Fibroblast of pulmonary artery (primary cell): ENCODE measurements at regions not wholly inside any gene's neighbourhood (a gene's known extent, or its start where the extent isn't known, plus 50 kb on each side); places are given as distances from the start of the nearest gene placed in this dataset.
"Not testable (repeated sequence)": the region's sequence is repeated elsewhere in the genome, so short reads cannot be mapped to it uniquely, and the experiment has no call there.

ENCODE experiments used
- DNase-seq: peaks from one replicate; pipeline ENCODE4 v3.0.0-alpha.2; 2010; ENCODE audit warnings: low read depth
- H3K4me3 ChIP-seq: replicated peaks from 2 replicates; pipeline ENCODE4 v1.5.1; 2011; ENCODE audit warnings: low read depth, mild to moderate bottlenecking, control low read depth, low read length, moderate library complexity
- TF ChIP-seq, protein P1 (sequence below): IDR thresholded peaks from 2 replicates; pipeline ENCODE4 v1.5.1; 2011; ENCODE audit warnings: mild to moderate bottlenecking, control low read depth, low read length, inconsistent platforms; ENCODE audit errors: missing control alignments

DNA sequence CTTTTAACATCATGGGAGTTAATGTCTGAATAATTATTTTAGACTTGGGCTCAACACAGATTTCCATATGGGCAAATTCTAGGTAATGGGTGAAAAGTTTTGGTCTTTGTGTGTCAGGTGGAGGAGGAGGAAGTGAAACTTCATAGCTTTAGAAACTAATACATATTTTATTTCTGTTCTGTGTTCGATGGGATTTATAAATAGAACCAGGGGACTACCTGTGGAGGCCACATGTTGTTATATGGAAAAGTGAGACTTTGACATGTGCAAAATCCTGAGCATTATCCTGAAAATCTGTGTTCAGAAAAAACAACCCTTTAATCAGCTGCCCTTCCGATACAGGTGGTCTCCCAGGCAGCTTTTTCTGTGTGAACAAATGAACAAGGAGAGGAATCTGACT, 209.5 kb downstream of the SOX2 start:
- H3K4me3 ChIP-seq: no peak overlapping the region
- DNase-seq: no peak
- TF ChIP-seq, protein P1, sequence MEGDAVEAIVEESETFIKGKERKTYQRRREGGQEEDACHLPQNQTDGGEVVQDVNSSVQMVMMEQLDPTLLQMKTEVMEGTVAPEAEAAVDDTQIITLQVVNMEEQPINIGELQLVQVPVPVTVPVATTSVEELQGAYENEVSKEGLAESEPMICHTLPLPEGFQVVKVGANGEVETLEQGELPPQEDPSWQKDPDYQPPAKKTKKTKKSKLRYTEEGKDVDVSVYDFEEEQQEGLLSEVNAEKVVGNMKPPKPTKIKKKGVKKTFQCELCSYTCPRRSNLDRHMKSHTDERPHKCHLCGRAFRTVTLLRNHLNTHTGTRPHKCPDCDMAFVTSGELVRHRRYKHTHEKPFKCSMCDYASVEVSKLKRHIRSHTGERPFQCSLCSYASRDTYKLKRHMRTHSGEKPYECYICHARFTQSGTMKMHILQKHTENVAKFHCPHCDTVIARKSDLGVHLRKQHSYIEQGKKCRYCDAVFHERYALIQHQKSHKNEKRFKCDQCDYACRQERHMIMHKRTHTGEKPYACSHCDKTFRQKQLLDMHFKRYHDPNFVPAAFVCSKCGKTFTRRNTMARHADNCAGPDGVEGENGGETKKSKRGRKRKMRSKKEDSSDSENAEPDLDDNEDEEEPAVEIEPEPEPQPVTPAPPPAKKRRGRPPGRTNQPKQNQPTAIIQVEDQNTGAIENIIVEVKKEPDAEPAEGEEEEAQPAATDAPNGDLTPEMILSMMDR: no peak

- not testable (repeated sequence) for H3K4me3 ChIP-seq, DNase-seq
Measured at GRCh38 chr3:181925841-181926240, 214.1 kb downstream of the SOX2 start.

- DNase-seq: no peak
- no peak overlapping the region for H3K4me3 ChIP-seq
- TF ChIP-seq, protein P1: no peak
Measured at GRCh38 chr3:181929501-181929900, 217.8 kb downstream of the SOX2 start.

- TF ChIP-seq, protein P1: no peak
- no peak for DNase-seq
- no peak overlapping the region for H3K4me3 ChIP-seq
Measured at GRCh38 chr3:181930105-181930504, 218.4 kb downstream of the SOX2 start.

DNA sequence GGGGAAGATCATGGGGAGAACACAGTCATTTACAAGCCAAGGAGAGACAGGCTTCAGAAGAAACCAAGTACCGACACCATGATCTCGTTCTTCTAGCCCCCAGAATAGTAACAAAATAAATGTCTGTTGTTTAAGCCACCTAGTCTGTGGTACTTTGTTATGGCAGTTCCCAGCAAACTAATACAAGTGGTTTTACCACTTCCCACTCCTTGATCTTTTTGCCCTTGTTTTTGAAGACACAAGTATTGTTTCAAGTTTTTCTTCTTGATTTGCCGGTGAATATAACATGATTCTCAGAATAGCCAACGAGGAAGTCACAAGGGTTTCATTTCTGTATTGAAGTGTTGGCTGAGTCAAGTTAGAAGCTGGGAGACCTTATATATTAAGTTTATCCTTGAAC, 220.3 kb downstream of the SOX2 start:
- no peak for DNase-seq
- TF ChIP-seq, protein P1: no peak
- no peak overlapping the region for H3K4me3 ChIP-seq

- no peak for DNase-seq
- no peak overlapping the region for H3K4me3 ChIP-seq
- TF ChIP-seq, protein P1: no peak
Measured at GRCh38 chr3:181933052-181933618, 221.4 kb downstream of the SOX2 start.

DNA sequence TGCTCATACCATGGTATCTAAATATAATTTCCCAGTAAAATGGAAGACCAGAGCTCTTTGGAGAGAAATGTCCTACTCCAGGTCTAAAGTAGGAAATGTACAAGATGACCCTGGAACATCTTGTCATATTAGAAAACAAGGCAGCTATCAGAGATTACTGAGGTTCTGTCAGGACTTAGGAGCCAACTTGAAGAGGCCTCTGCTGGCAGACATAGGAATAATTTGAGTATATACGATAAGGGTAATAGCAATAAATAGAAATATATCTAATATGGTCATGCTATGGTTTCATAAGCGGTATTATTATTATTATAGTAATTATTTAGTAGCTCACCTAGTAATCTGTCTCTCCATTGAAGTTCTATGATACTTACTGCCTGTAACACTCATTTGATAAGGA, 224.2 kb downstream of the SOX2 start:
- no peak overlapping the region for H3K4me3 ChIP-seq
- TF ChIP-seq, protein P1: no peak
- no peak for DNase-seq
